ENCODE measurements at regions not wholly inside any gene's neighbourhood (a gene's known extent, or its start where the extent isn't known, plus 50 kb on each side); places are given as distances from the start of the nearest gene placed in this dataset.

GRCh38 chr2:226634943-226635604 lies 164.5 kb downstream of the IRS1 start:
- TF ChIP-seq, protein P1, sequence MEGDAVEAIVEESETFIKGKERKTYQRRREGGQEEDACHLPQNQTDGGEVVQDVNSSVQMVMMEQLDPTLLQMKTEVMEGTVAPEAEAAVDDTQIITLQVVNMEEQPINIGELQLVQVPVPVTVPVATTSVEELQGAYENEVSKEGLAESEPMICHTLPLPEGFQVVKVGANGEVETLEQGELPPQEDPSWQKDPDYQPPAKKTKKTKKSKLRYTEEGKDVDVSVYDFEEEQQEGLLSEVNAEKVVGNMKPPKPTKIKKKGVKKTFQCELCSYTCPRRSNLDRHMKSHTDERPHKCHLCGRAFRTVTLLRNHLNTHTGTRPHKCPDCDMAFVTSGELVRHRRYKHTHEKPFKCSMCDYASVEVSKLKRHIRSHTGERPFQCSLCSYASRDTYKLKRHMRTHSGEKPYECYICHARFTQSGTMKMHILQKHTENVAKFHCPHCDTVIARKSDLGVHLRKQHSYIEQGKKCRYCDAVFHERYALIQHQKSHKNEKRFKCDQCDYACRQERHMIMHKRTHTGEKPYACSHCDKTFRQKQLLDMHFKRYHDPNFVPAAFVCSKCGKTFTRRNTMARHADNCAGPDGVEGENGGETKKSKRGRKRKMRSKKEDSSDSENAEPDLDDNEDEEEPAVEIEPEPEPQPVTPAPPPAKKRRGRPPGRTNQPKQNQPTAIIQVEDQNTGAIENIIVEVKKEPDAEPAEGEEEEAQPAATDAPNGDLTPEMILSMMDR (IDR thresholded peaks at IDR 0.05) = no peak
- Histone ChIP-seq H3K4me1 (no peaks in the 10 kb centered on the region), H3K27me3 (ENCODE audit: low read depth) (peaks cover 7% of the 10 kb centered on the region), H3K36me3 (no peaks in the 10 kb centered on the region), H3K9me3 (peaks cover under 1% of the 10 kb centered on the region), H3K27ac (no peak overlapping the region), H3K4me3 (no peak overlapping the region)
- ATAC-seq (no peak), DNase-seq (no peak)
- intact Hi-C loops (cut with DNase I) = no loop called here

- H3K27me3 ChIP-seq (ENCODE audit: low read depth) = peaks cover 4% of the 10 kb centered on the region
- intact Hi-C loops (cut with DNase I) = no loop called here
- H3K4me3 ChIP-seq = no peak overlapping the region
- no peak overlapping the region for H3K27ac ChIP-seq
- no peaks in the 10 kb centered on the region for H3K4me1 ChIP-seq
- DNase-seq (no peak), ATAC-seq (no peak)
- H3K36me3 ChIP-seq = no peaks in the 10 kb centered on the region
- H3K9me3 ChIP-seq = no peaks in the 10 kb centered on the region
- TF ChIP-seq, protein P1 (IDR thresholded peaks at IDR 0.05) = no peak
These were observed 167.9 kb downstream of the IRS1 start for GRCh38 chr2:226631671-226632070.

DNA sequence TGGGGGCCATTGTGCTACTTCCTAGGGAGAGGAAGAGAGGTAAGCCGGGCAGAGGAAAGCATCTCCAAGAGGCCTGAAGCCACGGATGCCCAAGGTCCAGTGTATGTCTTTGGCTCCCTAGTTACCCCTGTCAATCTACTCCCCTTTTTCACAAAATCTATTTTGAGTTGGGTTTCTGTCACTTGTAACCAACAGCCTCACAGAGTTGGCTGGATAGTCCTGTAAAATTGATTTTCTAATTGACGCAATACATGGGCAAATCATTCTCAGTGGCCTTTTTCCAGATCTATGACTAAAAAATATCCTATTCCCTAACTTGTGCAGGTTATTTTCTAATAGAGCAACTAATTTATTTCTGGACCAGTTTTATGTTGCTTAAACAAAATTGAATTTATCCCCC lies 168.4 kb downstream of the IRS1 start:
- Histone ChIP-seq H3K4me3 (no peak overlapping the region), H3K9me3 (no peaks in the 10 kb centered on the region), H3K36me3 (no peaks in the 10 kb centered on the region), H3K27ac (no peak overlapping the region), H3K27me3 (ENCODE audit: low read depth) (peaks cover 4% of the 10 kb centered on the region), H3K4me1 (no peaks in the 10 kb centered on the region)
- TF ChIP-seq, protein P1 (IDR thresholded peaks at IDR 0.05) = no peak
- ATAC-seq (no peak), DNase-seq (no peak)
- intact Hi-C loops (cut with DNase I) = no loop called here

DNA sequence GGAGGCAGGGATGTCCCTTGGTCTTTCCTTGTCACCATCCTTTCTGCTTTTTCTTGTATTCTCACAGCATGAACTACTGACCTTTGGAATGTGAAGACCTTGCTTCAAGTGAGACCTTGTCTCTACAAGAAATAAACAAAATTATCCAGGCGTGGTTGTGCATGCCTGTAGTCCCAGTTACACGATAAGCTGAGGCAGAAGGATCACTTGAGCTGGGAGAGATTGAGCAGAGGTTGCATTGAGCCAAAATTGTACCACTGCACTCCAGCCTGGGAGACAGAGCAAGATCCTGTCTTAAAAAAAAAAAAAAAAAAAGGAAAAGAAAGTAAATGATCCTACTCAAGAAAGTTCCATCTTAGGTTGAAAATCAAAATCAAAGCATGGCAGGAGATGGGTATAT lies 173.7 kb downstream of the IRS1 start:
- intact Hi-C loops (cut with DNase I) = no loop called here
- DNase-seq = no peak
- H3K27me3 ChIP-seq (ENCODE audit: low read depth) = no peaks in the 10 kb centered on the region
- H3K36me3 ChIP-seq = no peaks in the 10 kb centered on the region
- no peak for ATAC-seq
- H3K9me3 ChIP-seq = no peaks in the 10 kb centered on the region
- H3K4me3 ChIP-seq = no peak overlapping the region
- H3K4me1 ChIP-seq = no peaks in the 10 kb centered on the region
- no peak overlapping the region for H3K27ac ChIP-seq
- TF ChIP-seq, protein P1 (IDR thresholded peaks at IDR 0.05) = no peak

- no peak overlapping the region for H3K4me3 ChIP-seq
- TF ChIP-seq, protein P1 (IDR thresholded peaks at IDR 0.05) = no peak
- ATAC-seq (no peak), DNase-seq (no peak)
- no peaks in the 10 kb centered on the region for H3K9me3 ChIP-seq
- intact Hi-C loops (cut with DNase I) = no loop called here
- H3K4me1 ChIP-seq = no peaks in the 10 kb centered on the region
- no peak overlapping the region for H3K27ac ChIP-seq
- H3K27me3 ChIP-seq (ENCODE audit: low read depth) = no peaks in the 10 kb centered on the region
- H3K36me3 ChIP-seq = no peaks in the 10 kb centered on the region
These were observed 175.8 kb downstream of the IRS1 start for GRCh38 chr2:226623587-226624368.
